Activated CD4-positive, alpha-beta T cell treated with anti-CD3 and anti-CD28 coated beads for 36 hours (primary cell): ENCODE measurements at regions not wholly inside any gene's neighbourhood (a gene's known extent, or its start where the extent isn't known, plus 50 kb on each side); places are given as distances from the start of the nearest gene placed in this dataset.

Source experiments
- ATAC-seq: fragments of 200-7000 bp; cut with Tn5 transposase; one replicate; pipeline ENCODE4 v1.10.0; 2021; ENCODE audit warnings: mild to moderate bottlenecking, moderate library complexity
- CTCF ChIA-PET: fragments of 350-600 bp; sonication (Branson Sonifier 250); formaldehyde crosslinking; loops from one replicate; lab custom pipeline; 2021; ENCODE audit warnings: antibody characterized with exemption; lab: Charles Lee
- POLR2A ChIA-PET: fragments of 350-600 bp; sonication (Branson Sonifier 250); formaldehyde crosslinking; loops from one replicate; lab custom pipeline; 2021; ENCODE audit warnings: antibody characterized with exemption, inconsistent platforms; lab: Charles Lee
- DNase-seq: peaks from one replicate; pipeline ENCODE4 v3.0.0-alpha.2; 2020
- H3K27ac Mint-ChIP-seq: one replicate; pipeline ENCODE4 v1.8.0; 2021; ENCODE audit warnings: mixed read lengths
- H3K27me3 Mint-ChIP-seq: one replicate; pipeline ENCODE4 v1.8.0; 2021; ENCODE audit warnings: mixed read lengths
- H3K36me3 Mint-ChIP-seq: one replicate; pipeline ENCODE4 v1.8.0; 2021; ENCODE audit warnings: low read depth, mixed read lengths
- H3K4me1 Mint-ChIP-seq: one replicate; pipeline ENCODE4 v1.8.0; 2021; ENCODE audit warnings: mixed read lengths
- H3K4me3 Mint-ChIP-seq: one replicate; pipeline ENCODE4 v1.8.0; 2021; ENCODE audit warnings: mild to moderate bottlenecking, moderate library complexity, mixed read lengths
- H3K9me3 Mint-ChIP-seq: one replicate; pipeline ENCODE4 v1.8.0; 2021; ENCODE audit warnings: low read depth, mixed read lengths
- intact Hi-C, 2 experiments: fragments of 100-400 bp; cut with DNase I in 1 of 2; cut with micrococcal nuclease in 1 of 2; formaldehyde crosslinking; loops; one replicate each; pipeline versions ENCODE4 v1.14.2 to v1.15.1; 2022 to 2024; cut with DNase I, micrococcal nuclease

- intact Hi-C loops = no loop called here
- ChIA-PET POLR2A (no interaction called here), CTCF (no interaction called here)
- ATAC-seq = no peak
- Mint-ChIP-seq H3K27me3 (peaks cover 16% of the 10 kb centered on the region), H3K4me3 (no peak overlapping the region), H3K4me1 (no peaks in the 10 kb centered on the region), H3K27ac (no peak overlapping the region), H3K36me3 (no peaks in the 10 kb centered on the region), H3K9me3 (no peaks in the 10 kb centered on the region)
- DNase-seq = no peak
Measured at GRCh38 chr6:109922851-109923250, 55.3 kb upstream of the GPR6 start.

GRCh38 chr6:109925075-109925474, 53.0 kb upstream of the GPR6 start:
- ChIA-PET CTCF (interaction anchor here (1.4 kb wide), 1 partner anchor 115 kb away, joined by 4 read pairs; no protein-coding TSS in a partner anchor), POLR2A (no interaction called here)
- intact Hi-C loops = no loop called here
- Mint-ChIP-seq H3K36me3 (no peaks in the 10 kb centered on the region), H3K9me3 (no peaks in the 10 kb centered on the region), H3K4me1 (no peaks in the 10 kb centered on the region), H3K27ac (no peak overlapping the region), H3K27me3 (peaks cover 16% of the 10 kb centered on the region), H3K4me3 (no peak overlapping the region)
- DNase-seq = no peak
- ATAC-seq = no peak

- Mint-ChIP-seq H3K4me3 (no peak overlapping the region), H3K9me3 (no peaks in the 10 kb centered on the region), H3K27me3 (peaks cover 9% of the 10 kb centered on the region), H3K36me3 (no peaks in the 10 kb centered on the region), H3K27ac (no peak overlapping the region), H3K4me1 (no peaks in the 10 kb centered on the region)
- POLR2A ChIA-PET = no interaction called here
- ATAC-seq (no peak), DNase-seq (no peak)
- intact Hi-C loops = no loop called here
- CTCF ChIA-PET = no interaction called here
Measured at GRCh38 chr6:109927052-109927451, 51.1 kb upstream of the GPR6 start.
